Smooth muscle cell (in vitro differentiated cells): ENCODE measurements at regions not wholly inside any gene's neighbourhood (a gene's known extent, or its start where the extent isn't known, plus 50 kb on each side); places are given as distances from the start of the nearest gene placed in this dataset.

ENCODE experiments used
- DNase-seq: peaks from one replicate; lab custom pipeline; 2025; ENCODE audit not compliant: unreplicated experiment; lab: John Stamatoyannopoulos, UW
- H2AFZ ChIP-seq: fragments of 200-600 bp; sonication (generic); 2 replicates; pipeline ENCODE4 v1.6.0; 2016; ENCODE audit warnings: antibody characterized with exemption, low read depth, mild to moderate bottlenecking
- H3F3A ChIP-seq: fragments of 200-600 bp; sonication (generic); 2 replicates; pipeline ENCODE4 v1.6.0; 2017; ENCODE audit warnings: antibody characterized with exemption, low read depth
- H3K27ac ChIP-seq: fragments of 200-600 bp; sonication (generic); 2 replicates; pipeline ENCODE4 v1.5.1; 2016; ENCODE audit warnings: low read depth, mild to moderate bottlenecking
- H3K27me3 ChIP-seq: fragments of 200-600 bp; sonication (generic); 2 replicates; pipeline ENCODE4 v1.6.1; 2016; ENCODE audit warnings: low read depth, mild to moderate bottlenecking
- H3K36me3 ChIP-seq: fragments of 200-600 bp; sonication (generic); 2 replicates; pipeline ENCODE4 v1.5.1; 2016; ENCODE audit warnings: low read depth
- H3K4me1 ChIP-seq: fragments of 200-600 bp; sonication (generic); 2 replicates; pipeline ENCODE4 v1.5.1; 2016; ENCODE audit warnings: low read depth
- H3K4me2 ChIP-seq: fragments of 200-600 bp; sonication (generic); 2 replicates; pipeline ENCODE4 v1.6.0; 2016; ENCODE audit warnings: mild to moderate bottlenecking
- H3K4me3 ChIP-seq: fragments of 200-600 bp; sonication (generic); 2 replicates; pipeline ENCODE4 v1.5.1; 2016; ENCODE audit warnings: mild to moderate bottlenecking
- H3K79me2 ChIP-seq: fragments of 200-600 bp; sonication (generic); 2 replicates; pipeline ENCODE4 v1.6.0; 2016; ENCODE audit warnings: low read depth, mild to moderate bottlenecking
- H3K9ac ChIP-seq: fragments of 200-600 bp; sonication (generic); 2 replicates; pipeline ENCODE4 v1.6.0; 2016; ENCODE audit warnings: low read depth
- H3K9me3 ChIP-seq: fragments of 200-600 bp; sonication (generic); replicated peaks from 2 replicates; pipeline ENCODE4 v1.5.1; 2016; ENCODE audit warnings: low read depth
- H4K20me1 ChIP-seq: fragments of 200-600 bp; sonication (generic); 2 replicates; pipeline ENCODE4 v1.6.0; 2016; ENCODE audit warnings: low read depth
- CTCF ChIP-seq: fragments of 200-600 bp; sonication (generic); IDR thresholded peaks from 2 replicates; pipeline ENCODE4 v1.5.1; 2017; ENCODE audit warnings: borderline replicate concordance, mild to moderate bottlenecking, antibody characterized with exemption; ENCODE audit not compliant: insufficient read depth, poor library complexity, severe bottlenecking
- WGBS: methylation state at CpG from one replicate; pipeline ENCODE4 v1.1.7; 2016; ENCODE audit warnings: low lambda C conversion rate; 5-methylcytosine and 5-hydroxymethylcytosine counted together

GRCh38 chr11:15551901-15552851, 437.5 kb downstream of the INSC start:
- no peak overlapping the region for H3K4me2 ChIP-seq
- WGBS = 77% methylated on average over 4 of the region's 4 CpGs

GRCh38 chr11:15555161-15555560, 440.4 kb downstream of the INSC start:
- no peaks in the 10 kb centered on the region for H3K9me3 ChIP-seq
- no peak overlapping the region for H3K27ac ChIP-seq
- H3K4me2 ChIP-seq = peak overlapping the region; percentile 27
- no peaks in the 10 kb centered on the region for H3K79me2 ChIP-seq
- no peak overlapping the region for H3K9ac ChIP-seq
- H3F3A ChIP-seq = no peaks in the 10 kb centered on the region
- TF ChIP-seq CTCF = no peak
- peaks cover 4% of the 10 kb centered on the region for H3K27me3 ChIP-seq
- WGBS = 59% methylated on average over 1 of the region's 1 CpG
- H3K4me3 ChIP-seq = no peak overlapping the region
- peak overlapping the region; percentile 12 for H2AFZ ChIP-seq
- no peaks in the 10 kb centered on the region for H3K36me3 ChIP-seq
- H4K20me1 ChIP-seq = no peaks in the 10 kb centered on the region
- no peak for DNase-seq
- H3K4me1 ChIP-seq = peaks cover 35% of the 10 kb centered on the region

More at GRCh38 chr11:15551901-15552851, 437.5 kb downstream of the INSC start:
- Histone ChIP-seq H3K9ac (no peak overlapping the region), H3K27ac (no peak overlapping the region), H3F3A (no peaks in the 10 kb centered on the region), H4K20me1 (no peaks in the 10 kb centered on the region), H3K36me3 (no peaks in the 10 kb centered on the region), H3K79me2 (no peaks in the 10 kb centered on the region), H3K27me3 (no peaks in the 10 kb centered on the region), H3K4me3 (no peak overlapping the region), H3K9me3 (no peaks in the 10 kb centered on the region), H2AFZ (peak overlapping the region; percentile 41), H3K4me1 (peaks cover 46% of the 10 kb centered on the region)
- no peak for TF ChIP-seq CTCF
- no peak for DNase-seq

- no peaks in the 10 kb centered on the region for H3K79me2 ChIP-seq
- DNase-seq = no peak
- H3K27me3 ChIP-seq = peaks cover 4% of the 10 kb centered on the region
Observed at GRCh38 chr11:15557457-15558230, 442.9 kb downstream of the INSC start.

More at GRCh38 chr11:15557457-15558230, 442.9 kb downstream of the INSC start:
- Histone ChIP-seq H3K4me2 (no peak overlapping the region), H3K9ac (no peak overlapping the region), H3K4me3 (no peak overlapping the region), H3K27ac (no peak overlapping the region), H4K20me1 (no peaks in the 10 kb centered on the region), H3K36me3 (no peaks in the 10 kb centered on the region), H2AFZ (no peak overlapping the region), H3K9me3 (no peaks in the 10 kb centered on the region), H3F3A (no peaks in the 10 kb centered on the region), H3K4me1 (peaks cover 27% of the 10 kb centered on the region)
- no peak for TF ChIP-seq CTCF
- 90% methylated on average over 2 of the region's 2 CpGs for WGBS
